Epidermal melanocyte (primary cell): ENCODE measurements at regions not wholly inside any gene's neighbourhood (a gene's known extent, or its start where the extent isn't known, plus 50 kb on each side); places are given as distances from the start of the nearest gene placed in this dataset.
A peak's percentile ranks its signal among the peaks of the same experiment; 100 is the strongest.
"Not testable (repeated sequence)": the region's sequence is repeated elsewhere in the genome, so short reads cannot be mapped to it uniquely, and the experiment has no call there.

ENCODE experiments used
- DNase-seq: peaks from one replicate; pipeline ENCODE4 v3.0.0; 2011; ENCODE audit warnings: low spot score; ENCODE audit not compliant: insufficient read length

DNA sequence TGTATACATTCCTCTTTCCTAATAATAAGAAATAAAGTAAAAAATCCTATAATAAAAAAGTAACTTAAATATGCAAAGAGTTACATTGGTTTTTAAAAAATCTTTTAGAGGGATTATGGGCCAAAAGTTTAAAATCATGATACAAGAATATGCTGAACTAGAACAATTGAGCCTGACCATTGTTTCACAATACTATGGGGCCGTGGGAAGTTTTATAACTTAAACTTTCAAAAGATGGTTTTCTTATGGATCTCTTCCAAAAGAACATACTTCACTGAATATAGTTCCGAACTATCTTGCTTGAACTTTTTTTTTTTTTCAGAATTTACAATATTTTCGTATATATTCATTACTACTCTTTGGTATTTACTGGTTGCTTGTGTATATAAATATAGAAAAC, 97.6 kb downstream of the NFKBIZ start:
- DNase-seq: no peak

DNA sequence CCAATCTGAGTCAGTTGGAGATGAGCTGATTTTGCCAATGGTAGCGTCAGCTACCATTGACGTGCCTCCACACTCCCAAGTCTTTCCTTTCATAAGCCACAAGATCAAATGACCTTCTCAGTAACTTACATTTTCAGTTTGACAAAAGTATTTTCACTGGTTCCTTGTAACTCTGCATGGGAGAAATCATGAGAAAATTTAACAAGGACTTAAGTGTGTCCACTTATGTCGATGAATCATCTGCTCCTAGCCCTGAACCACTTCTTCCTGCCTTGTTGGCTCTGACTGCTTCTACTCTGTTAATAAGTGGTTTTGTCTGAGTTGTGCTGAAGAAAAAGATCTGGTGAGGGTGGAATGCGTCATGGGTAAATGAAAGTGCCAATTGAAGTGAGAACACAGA, 101.2 kb downstream of the NFKBIZ start:
- DNase-seq: peak; percentile 30

GRCh38 chr3:101950985-101951733, 101.8 kb downstream of the NFKBIZ start:
- DNase-seq: peak; percentile 25

DNA sequence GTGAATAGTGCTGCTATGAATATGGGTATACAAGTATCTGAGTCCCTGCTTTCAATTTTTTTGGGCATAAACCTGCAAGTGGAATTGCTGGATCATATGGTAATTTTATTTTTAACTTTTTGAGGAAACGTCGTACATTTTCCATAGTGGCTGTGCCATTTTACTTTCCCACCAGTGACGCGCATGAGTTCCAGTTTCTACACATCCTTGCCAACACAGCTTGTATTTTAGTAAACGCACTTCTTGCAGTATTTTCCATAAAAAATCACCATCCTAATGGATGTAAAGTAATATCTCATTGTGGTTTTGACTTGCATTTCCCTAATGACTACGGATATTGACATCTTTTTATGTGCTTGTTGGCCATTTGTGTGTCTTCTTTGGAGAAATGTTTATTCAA, 105.0 kb downstream of the NFKBIZ start:
- no peak for DNase-seq

GRCh38 chr3:101954936-101955335, 105.6 kb downstream of the NFKBIZ start:
- no peak for DNase-seq

GRCh38 chr3:101962055-101962454, 112.7 kb downstream of the NFKBIZ start:
- no peak for DNase-seq

DNA sequence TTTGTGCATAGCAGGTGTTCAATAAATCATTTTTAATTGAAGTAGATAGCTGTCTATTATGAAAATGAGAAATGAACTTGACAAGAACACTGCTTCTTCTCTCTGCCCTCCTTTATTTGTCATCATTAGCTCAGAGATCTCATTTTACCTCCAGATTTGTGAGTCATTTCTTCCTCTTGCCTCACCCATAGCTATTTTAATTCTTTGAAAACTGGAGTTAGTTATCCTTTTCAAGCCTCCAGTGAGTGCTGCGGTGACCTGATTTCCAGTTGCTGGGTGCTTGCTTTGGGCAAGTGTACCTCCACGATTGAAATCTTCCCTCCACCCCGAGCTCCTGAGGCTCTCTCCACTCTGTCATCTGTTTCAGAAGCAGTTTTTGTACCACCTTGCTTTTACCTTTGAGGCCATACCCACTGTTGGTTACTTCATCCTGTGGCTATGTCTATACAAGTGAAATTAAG, 114.6 kb downstream of the NFKBIZ start:
- DNase-seq: no peak

GRCh38 chr3:101964861-101965260, 115.5 kb downstream of the NFKBIZ start:
- no peak for DNase-seq

- DNase-seq: no peak
Observed at GRCh38 chr3:101966226-101966625, 116.9 kb downstream of the NFKBIZ start.

GRCh38 chr3:101970212-101970611, 120.9 kb downstream of the NFKBIZ start:
- DNase-seq: no peak

DNA sequence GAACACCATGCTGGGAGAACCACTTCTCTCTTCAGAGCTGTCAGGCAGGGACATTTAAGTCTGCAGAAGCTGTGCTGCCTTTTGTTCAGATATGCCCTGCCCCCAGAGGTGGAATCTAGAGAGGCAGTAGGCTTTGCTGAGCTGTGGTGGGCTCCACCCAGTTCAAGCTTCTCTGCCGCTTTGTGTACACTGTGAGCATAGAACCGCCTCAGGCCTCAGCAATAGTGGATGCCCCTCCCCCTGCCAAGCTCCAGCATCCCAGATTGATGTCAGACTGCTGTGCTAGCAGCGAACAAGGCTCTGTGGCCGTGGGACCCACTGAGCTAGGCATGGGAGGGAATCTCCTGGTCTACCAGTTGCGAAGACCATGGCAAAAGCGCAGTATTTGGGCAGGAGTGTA, 121.6 kb downstream of the NFKBIZ start:
- DNase-seq: no peak

GRCh38 chr3:101972430-101973162, 123.3 kb downstream of the NFKBIZ start:
- DNase-seq: no peak

DNA sequence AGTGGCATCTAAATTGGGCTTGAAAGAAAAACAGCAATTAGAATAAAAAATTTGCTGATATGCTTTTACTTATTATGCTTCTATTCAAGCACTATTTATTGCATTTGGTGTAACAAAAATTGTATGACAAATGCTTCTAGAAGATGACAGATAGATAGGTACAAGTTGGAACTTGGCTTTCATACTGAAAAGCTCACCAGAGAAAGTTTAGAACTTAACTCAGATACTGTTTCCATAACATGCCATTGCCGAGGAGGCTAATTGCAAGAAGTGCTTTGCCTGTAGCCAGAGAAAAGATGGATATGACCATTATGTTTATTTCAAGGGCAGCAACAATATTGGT, 123.8 kb downstream of the NFKBIZ start:
- DNase-seq: no peak

- not testable (repeated sequence) for DNase-seq
Observed at GRCh38 chr3:101975415-101975814, 126.1 kb downstream of the NFKBIZ start.

DNA sequence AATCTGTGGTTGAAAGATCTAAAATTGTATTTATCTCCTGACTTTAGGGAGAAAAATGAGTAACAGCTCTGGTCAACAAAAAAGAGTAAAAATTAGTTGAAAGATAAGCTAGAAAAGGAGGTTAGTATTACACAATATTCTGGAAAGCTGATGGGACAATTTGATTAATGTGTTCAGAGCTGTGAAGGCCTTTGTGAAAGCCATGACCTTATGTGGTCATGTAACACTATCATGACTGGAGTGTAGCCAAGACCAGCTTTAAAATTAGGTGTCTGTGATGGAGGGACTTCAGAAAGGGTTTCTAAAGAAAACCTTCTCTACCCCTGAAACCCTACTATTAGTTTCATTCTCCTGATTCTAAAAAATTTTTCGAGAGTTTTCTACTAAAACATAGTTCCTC, 127.2 kb downstream of the NFKBIZ start:
- no peak for DNase-seq

- DNase-seq: no peak
Observed at GRCh38 chr3:101978348-101978747, 129.0 kb downstream of the NFKBIZ start.

DNA sequence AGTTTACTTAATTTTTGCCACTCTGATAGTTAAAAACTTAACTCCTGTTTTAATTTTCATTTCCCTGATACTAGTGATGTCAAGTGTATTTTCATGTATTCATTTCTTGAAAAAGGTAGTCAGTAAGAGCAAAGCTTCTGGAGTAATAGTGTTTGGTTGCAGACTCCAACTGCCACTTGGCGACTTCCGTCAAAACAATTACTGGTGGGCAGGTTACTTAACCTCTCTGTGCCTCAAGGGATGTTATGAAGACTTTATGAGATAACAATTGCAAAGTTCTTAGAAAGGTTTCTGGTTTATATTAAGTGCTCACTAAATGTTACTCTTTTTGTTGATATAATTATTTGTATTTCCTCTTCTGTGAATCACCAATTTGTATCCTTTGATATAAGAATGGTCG, 129.7 kb downstream of the NFKBIZ start:
- DNase-seq: no peak

- no peak for DNase-seq
Observed at GRCh38 chr3:101984356-101984755, 135.0 kb downstream of the NFKBIZ start.

DNA sequence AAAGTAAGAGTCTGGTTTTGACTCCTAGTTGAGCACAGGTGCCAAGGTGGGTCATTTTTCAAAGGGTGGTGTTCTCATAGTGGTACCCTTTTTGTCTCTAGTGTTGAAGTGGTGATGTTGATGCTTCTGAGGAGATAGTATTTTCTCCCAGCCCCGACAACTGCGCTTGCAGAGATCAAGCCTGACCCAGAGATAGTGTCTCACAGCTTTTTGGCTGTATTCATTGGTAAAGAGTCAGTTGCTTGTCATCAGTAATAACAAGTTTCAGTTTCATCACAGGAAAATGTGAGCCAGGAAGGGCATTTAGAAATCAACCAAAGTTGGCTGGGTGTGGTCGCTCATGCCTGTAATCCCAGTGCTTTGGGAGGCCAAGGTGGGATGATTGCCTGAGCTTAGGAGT, 139.3 kb downstream of the NFKBIZ start:
- DNase-seq: no peak

DNA sequence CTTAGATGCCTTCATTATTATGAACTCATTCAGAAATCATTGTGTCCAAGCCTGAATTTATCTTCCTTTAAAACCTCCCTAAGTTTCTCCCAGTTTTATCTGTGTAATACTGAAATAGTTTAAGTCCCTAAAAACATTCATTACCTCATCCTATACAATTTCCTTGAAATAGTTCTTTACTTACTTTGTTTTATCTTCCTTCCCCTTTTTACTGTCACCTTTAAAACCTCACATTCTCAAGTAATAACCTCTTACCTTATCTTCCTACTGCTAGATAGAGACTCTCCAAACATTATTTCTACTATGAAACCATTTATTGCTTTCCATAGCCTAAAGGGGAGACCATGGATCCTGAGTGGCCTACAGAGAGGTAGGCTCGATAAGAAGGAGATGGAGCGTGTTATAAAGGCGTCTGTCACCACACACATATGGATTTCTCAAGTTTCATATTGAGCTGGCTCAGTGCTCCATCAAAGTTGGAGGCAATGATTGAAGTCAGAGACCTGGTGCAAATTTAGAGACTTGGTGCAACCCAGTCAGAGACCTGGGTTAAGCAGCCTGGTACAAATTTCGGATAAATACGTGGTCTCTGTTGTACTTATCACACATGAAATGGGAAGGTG, 140.4 kb downstream of the NFKBIZ start:
- DNase-seq: no peak

- DNase-seq: no peak
Observed at GRCh38 chr3:101992863-101993262, 143.5 kb downstream of the NFKBIZ start.

DNA sequence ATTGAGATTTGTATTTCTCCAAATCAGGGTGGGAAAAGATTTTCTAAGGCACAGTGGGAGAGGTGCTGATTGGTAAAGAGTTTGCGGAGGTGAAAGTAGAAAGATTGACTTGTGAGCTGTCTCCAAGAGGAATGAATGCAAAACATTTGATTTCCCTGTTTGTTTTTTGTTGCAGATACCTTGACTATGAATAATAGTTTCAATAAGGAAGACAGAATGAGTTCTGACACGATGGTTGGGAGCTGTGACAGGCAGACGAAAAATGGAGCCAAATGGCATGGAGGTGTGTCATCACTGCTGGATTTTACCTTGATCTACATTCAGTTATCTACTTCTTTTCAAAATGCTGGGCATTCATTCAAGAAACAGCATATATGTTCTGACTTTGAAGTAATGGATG, 145.1 kb downstream of the NFKBIZ start:
- no peak for DNase-seq
